GM18502 (cell line): ENCODE measurements at regions not wholly inside any gene's neighbourhood (a gene's known extent, or its start where the extent isn't known, plus 50 kb on each side); places are given as distances from the start of the nearest gene placed in this dataset.
"Not testable (repeated sequence)": the region's sequence is repeated elsewhere in the genome, so short reads cannot be mapped to it uniquely, and the experiment has no call there.

Experiments used
- ATAC-seq: cut with Tn5 transposase; IDR thresholded peaks from one replicate; pipeline ENCODE4 v1.9.1; 2021; ENCODE audit warnings: mild to moderate bottlenecking; ENCODE audit not compliant: unreplicated experiment, poor library complexity

DNA sequence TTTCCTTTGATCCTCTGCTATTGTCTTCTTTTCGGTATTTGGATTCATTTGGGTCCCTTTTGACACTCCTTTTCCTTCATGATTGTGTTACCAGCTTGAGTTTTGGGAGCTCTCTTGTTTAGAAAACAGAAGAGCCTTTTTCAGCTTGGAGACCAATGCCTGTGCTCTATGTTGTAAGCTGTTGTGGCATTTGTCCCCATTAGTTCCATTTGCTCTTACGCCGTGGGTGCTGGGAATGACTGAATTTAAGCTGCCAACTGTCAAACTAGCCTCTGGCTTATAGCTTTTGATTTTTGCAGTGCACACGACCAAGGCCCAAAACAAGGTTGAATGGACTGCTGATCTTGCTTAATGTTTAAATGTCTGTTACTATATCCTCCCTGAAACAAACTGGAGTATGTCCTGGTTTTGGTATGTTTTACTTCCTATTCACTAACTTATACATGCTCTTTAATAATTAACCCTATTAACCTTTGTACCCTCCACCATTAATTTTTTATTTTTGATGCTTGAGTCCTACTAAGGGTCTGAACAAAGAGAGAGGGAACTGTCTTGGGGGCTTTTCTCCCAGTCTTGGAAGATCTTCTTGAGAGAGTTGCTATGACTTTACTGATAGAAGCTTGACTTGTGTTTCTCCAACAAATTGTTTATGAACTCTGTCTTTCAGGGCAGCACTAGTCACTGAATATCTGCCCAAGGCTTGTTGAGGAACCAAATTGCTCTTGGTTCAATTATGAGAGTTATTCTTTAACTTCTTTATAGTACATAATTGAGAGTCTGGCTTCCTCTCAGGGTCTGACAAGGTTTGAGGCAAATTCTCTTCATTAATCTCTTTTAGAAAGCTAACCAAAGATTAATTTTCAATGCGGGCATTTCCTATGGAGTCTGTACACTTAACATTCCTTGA lies 100.3 kb upstream of the SIRPG start:
- ATAC-seq = no peak

DNA sequence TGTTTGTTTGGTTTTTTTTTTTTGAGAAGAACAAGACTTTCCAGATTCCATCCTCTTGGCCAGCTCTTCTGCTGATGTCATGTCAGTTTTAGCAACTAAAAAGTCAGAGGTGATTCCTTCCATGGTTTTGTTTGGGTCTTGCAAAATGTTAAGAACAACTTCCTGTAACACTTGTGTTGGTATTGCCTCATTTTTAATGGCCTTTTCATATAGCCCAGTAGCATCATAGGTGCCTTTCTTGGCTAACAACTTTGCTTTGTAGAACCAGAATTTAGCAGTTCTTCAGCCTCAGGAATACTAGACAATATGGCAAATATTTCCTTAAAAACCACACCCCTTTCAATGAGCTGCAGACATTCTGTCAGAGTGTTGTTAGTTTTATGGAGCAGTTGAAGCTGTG lies 99.5 kb upstream of the SIRPG start:
- no peak for ATAC-seq

DNA sequence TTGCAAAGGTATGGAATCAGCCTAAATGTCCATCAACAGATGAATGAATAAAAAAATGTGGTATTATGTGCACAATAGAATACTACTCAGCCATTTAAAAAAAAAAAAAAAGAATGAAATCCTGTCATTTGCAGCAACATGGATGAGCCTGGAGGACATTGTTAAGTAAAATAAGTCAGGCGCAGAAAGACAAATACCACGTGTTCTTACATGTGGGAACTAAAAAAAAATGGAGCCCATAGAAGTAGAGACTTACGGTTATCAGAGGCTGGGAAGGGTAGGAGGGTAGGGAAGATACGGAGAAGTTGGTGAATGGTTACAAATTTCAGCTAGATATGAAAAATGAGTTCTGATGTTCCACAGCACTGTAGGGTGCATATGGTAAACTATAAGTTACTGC lies 97.2 kb upstream of the SIRPG start:
- ATAC-seq = no peak

DNA sequence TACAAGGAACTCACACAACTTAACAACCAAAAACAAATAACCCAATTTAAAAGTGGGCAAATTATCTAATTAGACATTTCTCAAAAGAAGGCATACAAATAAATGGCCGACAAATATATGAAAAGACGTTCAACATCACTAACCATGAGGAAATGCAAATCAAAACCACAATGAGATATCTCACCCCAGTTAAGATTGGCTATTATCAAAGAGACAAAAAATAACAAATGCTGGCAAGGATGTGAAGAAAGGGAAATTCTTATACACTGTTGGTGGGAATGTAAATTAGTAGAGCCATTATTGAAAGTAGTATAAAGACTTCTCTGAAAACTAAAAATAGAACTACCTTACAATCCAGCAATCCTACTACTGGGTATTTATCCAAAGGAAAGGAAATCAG lies 96.7 kb upstream of the SIRPG start:
- ATAC-seq = no peak

DNA sequence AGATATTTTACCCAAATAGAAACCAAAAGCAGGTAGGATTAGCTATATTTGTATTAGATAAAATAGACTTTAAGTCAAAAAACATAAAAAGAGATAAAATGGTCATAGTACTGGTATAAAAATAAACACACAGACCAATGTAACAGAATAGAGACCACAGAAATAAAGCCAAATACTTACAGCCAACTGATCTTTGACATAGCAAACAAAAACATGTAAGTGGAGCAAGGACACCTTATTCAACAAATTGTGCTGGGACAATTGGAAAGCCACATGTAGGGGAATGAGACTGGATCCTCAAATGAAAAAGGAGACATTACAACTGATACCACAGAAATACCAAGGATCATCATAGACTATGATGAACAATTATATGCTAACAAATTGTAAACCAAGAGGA lies 94.5 kb upstream of the SIRPG start:
- ATAC-seq = no peak

DNA sequence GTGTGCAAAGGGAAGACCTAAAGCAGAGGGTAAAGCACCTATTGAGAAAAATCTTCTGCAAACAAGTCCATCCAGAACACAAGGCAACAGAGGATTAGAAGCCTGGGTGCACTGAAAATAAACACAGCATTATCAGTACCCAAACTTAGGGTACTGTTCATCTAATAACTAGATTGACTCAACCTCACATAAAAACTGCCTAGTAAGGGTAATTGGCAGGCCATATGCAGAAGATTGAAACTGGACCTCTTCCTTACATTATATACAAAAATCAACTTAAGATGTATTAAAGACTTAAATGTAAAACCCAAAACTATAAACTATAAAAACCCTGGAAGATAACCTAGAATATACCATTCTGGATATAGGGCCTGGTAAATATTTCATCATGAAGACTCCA lies 91.2 kb upstream of the SIRPG start:
- ATAC-seq = no peak

DNA sequence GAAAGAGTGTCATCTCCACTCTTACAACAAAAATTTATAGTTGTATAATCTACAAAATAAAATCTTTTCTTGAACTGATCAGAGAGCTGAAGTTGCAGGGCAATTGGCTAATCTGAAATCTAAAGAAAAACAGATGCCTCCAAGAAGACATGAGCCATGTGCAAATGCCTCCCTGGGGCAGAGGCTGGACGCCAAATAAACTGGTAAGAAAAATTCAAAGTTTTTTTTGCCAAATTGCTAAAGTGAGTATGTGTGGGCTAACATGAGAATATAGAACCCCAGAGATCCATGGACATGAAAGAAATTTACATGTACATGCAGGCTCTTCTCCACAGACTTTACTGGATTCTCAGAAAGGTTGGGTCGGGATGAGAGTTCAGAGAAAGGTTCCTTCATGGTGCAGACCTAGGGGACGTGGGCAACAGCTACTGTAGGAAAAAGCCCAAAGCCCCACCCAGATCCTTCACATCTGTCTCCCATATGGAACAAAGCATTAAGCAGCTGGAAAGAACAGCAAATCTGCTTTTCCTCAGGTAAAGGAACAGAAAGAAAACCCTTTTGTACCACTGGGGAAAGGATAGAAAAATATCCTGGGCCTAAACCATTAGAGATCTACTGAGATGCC lies 90.5 kb upstream of the SIRPG start:
- ATAC-seq = no peak

DNA sequence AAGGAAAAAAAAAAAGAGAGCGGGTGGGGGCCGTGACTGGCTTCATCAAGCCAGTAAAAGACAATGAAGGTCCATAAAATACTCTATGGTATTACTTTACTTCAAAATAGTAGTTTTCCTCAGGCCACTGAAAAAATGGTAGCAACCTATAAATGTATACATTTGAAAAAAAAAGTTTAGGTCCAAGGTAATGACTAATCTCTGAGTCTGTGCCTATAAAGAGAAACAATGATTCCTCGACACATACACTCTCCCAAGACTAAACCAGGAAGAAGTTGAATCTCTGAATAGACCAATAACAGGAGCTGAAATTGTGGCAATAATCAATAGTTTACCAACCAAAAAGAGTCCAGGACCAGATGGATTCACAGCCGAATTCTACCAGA lies 84.5 kb upstream of the SIRPG start:
- not testable (repeated sequence) for ATAC-seq

DNA sequence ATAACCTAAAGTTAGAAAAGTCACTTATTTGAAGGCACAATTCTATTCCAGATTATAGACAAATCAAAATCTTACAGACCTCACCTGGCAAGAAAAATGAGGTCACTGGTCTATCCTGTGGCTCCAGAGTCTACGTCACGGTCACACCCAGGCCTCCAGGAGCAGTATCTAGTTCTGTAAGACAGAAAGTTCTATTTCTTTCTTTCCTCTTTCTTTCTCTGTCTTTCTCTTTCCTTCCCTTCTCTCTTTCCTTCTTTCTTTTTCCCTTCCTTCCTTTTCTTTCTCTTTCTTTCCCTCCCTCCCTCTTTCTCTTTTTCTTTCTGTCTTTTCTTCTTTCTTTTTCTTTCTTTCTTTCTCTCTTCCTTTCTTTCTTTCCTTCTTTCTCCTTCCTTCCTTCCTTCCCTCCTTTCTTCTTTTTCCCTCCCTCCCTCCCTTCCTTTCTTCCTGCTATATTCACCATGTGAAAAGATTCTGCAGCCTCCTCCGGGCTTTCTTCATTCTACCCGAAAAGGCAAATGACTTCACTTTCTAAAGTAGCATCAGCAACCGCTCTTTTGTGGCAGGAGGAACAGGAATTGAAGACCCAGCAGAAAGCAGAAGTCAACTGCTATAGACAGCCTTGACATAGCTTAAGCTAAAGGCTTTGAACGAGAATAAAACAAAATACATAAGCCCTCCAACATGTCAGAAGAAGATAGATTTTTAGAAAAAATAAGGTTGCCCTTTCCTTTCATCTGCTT lies 83.9 kb upstream of the SIRPG start:
- ATAC-seq = no peak

DNA sequence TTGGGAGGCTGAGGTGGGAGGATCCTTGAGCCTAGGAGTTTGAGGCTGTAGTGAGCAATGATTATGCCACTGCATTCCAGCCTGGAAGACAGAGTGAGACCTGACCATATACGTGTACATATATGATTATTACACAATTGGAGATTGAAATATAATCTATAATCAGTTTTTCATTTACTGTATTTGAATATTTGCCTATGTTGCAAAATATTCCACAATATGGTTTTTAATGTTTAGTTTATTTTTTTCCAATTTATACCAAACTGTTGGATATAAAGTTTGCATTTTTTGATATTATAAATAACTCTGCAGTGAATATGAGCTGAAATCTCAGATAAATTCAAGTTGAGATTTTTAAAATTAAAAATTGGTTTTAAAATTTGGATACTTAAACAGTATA lies 79.6 kb upstream of the SIRPG start:
- ATAC-seq = no peak

DNA sequence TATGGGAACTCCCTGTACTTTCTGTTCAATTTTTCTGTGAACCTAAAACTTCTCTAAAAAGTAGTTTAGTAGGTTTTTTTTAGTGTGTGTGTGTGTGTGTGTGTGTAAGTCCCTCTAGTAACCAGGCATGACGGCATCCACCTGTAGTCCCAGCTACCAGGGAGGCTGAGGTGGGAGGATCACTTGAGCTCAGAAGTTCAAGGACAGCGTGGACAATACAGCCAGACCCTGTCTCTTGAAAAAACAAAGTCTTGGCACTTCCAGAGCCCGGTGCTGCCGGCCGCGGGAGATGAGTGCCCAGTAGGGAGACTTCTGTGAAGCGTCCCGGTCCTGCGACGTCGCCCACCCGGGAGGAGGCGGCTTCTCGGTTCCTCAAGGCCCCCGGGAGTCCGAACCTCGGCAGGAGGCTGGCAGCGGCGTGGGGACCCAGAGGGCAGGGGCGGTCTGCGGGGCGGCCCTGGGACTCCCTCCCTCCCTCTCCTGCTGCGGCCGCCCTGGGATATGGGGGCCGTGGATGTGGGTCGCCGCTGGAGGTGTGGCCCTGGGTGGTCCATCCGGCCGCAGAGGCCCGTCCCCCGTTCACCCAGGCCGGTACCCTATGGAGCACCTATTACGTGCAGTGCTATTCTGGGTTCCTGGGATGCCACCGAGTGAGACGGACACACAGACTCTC lies 78.0 kb upstream of the SIRPG start:
- ATAC-seq = no peak

DNA sequence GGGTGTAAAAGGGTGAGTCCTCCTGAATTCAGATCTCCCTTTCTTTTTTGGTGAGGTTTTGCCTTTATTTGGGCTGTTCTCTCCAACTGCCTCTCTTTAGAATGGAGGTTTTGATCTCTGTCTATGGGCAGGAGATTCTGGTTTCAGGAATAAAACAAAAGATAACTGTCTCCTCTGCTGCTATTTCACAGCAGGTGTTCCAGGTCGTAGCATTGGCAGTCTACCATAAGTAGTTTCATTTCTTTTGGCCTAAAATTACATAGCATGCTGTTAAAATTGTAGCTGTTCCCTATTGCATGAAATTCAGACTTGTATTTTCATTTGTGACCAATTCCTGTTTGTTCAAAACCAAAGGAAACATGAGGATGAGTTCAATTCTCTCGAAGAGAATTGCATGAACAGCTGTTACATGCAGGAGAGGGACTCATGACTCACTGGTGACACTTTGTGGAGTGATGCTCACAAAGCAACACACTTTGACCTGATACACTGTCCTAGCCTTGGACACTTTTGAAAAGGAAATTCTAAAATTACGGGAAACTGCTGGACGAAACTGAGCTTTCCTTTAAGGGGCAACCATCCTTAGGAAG lies 76.8 kb upstream of the SIRPG start:
- ATAC-seq = no peak

DNA sequence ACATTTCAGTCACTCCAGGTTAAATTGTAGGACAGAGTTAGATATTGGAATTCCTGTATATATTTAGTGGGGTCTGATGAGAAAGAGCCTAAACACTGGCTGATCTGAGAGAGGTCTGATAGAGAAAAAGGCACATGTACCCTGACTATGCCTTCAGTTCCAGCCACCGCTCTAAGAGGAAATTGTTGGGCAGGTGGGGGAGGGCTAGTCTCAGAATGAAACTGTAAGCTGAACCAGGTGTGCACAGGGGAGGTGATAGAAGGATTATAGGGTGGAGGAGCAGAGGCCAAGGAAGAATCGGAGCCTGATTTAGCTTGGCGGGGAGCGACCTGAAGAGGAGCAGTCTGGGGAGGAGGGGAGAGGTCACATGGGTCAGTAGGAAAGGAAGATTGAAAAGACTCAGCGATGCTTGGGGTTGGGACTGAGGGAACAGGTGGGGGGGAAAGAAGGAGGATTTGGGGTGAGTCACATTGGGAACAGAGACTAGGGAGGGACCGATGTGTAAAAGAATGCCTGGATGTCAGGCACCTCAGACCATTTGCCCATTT lies 74.3 kb upstream of the SIRPG start:
- ATAC-seq = not testable (repeated sequence)

DNA sequence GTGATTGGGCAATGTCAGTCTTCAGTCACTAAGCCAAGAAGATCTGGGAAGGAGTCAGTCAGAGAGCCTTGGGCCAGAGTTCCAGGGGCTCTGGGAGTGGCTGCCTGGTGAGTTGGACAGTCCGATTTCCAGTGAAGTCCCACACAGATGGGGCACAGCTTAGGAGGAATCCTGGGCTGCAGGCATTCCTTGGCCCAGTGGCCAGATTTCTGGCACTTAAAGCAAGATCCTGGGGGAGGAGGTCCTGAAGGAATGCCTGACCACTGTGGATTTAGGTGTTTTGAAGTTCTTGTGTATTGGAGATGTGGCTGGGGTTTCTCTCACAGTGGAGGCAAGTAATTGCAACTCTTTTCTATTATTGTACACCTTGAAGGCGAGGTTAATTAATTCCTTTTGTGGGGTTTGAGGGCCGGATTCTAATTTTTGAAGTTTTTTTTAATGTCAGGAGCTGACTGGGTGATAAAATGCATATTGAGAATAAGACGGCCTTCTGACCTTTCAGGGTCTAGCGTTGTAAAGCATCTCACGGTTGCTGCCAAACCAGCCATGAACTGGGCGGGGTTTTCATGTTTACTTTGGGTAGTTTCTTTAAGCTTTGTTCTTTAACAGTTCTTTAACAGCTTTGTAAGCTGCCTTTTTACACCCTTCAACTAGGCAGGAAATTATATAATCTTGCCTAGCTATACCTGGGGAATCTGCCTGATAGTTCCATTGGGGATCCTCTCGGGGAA lies 73.6 kb upstream of the SIRPG start:
- not testable (repeated sequence) for ATAC-seq

DNA sequence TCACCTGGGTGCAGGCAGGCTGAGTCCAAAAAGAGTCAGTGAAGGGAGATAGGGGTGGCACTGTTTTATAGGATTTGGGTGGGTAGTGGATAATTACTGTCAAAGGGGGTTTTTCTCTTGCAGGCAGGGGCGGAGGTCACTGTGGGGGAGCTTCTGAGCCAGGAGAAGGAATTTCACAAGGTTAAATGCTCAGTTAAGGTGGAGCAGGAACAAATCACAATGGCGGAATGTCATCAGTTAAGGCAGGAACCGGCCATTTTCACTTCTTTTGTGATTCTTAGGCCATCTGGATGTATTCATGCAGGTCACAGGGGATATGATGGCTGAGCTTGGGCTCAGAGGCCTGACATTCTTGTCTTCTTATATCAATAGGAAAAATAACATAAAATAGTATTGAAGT lies 69.7 kb upstream of the SIRPG start:
- not testable (repeated sequence) for ATAC-seq

DNA sequence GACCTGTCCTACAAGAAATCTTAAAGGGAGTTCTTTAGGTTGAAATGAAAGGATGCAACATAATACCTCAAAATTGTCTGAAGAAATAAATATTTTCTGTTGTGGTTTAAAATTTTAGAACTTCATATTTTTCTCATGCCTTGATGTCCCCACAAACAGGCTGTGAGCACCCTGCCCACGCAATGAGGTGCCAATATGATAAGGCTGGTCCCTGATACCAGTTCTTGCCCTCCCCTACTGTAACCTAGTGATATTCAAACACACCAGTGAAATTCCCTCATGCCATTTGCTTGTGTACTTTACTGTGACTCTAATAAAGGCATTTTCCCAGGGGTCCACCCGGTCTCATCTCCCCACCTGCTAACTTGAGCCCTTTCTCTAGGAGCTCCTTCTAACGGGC lies 67.3 kb upstream of the SIRPG start:
- no peak for ATAC-seq

DNA sequence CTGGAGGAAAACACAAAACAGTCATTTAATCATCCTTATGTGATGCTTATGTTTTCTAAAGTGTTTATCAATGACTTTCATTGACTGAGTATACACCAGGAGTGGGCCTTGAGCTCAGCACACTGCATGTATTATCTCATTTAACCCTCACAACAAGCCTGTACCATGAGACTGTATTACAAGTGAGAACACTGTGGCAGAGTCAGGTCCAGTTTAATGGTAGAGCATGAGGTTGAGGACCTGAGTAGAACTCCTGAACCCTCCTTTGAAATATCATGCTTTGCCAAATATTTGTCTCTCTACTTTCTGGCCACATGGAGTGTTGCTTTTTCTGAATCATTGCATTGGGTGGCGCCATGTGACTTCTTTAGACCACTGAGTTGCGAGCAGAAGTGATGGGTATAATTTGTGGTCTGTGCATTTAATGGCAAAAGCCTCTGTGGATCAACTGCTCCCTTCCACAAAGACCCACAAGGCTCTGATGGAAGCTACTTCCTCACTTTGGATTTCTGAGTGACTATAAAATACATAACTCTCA lies 65.0 kb upstream of the SIRPG start:
- ATAC-seq = no peak

DNA sequence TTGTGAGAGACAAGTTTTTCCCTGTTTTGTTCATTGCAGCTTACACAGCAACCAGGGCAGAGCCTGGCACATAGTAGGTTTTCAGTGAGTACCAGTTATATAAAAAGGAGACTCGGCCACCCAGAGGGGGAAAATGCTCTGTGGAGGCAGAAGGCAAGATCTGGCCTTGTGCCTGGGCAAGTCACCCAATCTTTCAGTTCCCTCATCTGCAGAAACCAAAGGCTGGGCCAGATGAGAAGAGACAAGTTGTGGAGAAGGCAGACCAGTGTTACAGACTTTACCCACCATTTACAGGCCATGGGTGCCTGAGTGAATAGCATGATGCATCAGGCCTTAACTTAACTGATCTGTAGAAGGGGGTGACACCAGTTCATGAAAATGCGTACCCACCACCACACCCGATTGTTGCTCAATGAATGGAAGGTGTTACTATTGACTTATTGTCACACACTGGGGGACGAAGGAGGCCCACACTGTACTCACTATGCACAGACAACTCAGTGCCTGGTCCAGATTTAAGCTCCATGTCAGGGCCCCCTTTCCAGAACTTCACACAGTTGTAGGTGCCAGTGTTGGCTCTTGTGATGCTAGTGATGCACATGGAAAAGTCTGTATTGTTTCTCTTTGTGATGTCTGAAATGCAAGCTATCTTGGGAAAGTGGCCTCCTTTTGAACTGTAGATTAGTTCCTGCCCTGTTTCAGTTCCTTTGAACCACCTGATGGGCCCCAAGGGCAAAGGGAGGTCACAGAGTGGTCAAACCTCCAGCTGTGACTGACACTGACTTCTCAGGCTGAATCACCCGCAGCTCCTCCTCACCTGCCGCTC lies 64.3 kb upstream of the SIRPG start:
- no peak for ATAC-seq
